Mammary epithelial cell (primary cell): ENCODE measurements at regions not wholly inside any gene's neighbourhood (a gene's known extent, or its start where the extent isn't known, plus 50 kb on each side); places are given as distances from the start of the nearest gene placed in this dataset.

Experiments used
- CTCF ChIP-seq, 2 donors: IDR thresholded peaks in 1 of 2; conservative IDR thresholded peaks in 1 of 2; 2 replicates each; pipeline ENCODE4 v1.5.1; 2011 to 2012; ENCODE audit warnings: inconsistent platforms in 2 of 2, low read length in 2 of 2, mild to moderate bottlenecking in 2 of 2, control low read depth in 1 of 2, low read depth in 1 of 2; ENCODE audit not compliant: insufficient read depth in 1 of 2; ENCODE audit errors: extremely low read depth in 1 of 2
- EZH2 ChIP-seq: IDR thresholded peaks from 2 replicates; pipeline ENCODE4 v1.6.1; 2012; ENCODE audit warnings: low read length, inconsistent platforms, borderline replicate concordance

GRCh38 chr5:135706474-135706873, 127.7 kb upstream of the CXCL14 start:
- TF ChIP-seq EZH2 (no peak), CTCF (conservative IDR thresholded peaks at IDR 0.05 in 1 of 2, IDR thresholded peaks at IDR 0.05 in 1 of 2; ENCODE audit: extremely low read depth in 1 of 2, insufficient read depth in 1 of 2, low read depth in 1 of 2, low read length in 2 of 2) (no peak)
